GM10266 (cell line): ENCODE measurements at regions not wholly inside any gene's neighbourhood (a gene's known extent, or its start where the extent isn't known, plus 50 kb on each side); places are given as distances from the start of the nearest gene placed in this dataset.

Source experiments
- DNase-seq: peaks from one replicate; pipeline ENCODE4 v3.0.0; 2012; ENCODE audit errors: extremely low spot score
- TF ChIP-seq, protein P1 (sequence below): IDR thresholded peaks from 2 replicates; pipeline ENCODE4 v1.5.1; 2012; ENCODE audit warnings: mild to moderate bottlenecking, low read depth; ENCODE audit not compliant: control insufficient read depth, insufficient read depth; ENCODE audit errors: missing control alignments

DNA sequence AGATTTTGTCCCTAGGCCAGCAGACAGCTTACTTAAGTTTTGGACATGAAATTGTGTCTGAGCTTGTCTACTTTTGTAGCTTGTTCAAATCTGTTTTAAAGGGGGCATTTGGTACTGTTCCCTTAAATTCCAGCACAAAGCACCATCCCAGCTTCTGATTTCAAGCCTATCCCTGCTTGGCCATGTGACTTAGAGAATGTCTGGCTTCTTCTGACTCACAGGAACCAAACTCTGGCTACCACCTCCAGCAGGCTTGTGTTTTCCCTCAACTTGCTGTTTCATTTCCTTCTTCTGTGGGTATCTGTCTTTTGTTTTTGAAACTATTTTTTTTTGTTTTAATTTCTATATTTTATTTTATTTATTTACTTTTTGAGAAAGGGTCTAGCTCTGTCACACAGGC lies 97.9 kb upstream of the FZD8 start:
- no peak for DNase-seq
- TF ChIP-seq, protein P1, sequence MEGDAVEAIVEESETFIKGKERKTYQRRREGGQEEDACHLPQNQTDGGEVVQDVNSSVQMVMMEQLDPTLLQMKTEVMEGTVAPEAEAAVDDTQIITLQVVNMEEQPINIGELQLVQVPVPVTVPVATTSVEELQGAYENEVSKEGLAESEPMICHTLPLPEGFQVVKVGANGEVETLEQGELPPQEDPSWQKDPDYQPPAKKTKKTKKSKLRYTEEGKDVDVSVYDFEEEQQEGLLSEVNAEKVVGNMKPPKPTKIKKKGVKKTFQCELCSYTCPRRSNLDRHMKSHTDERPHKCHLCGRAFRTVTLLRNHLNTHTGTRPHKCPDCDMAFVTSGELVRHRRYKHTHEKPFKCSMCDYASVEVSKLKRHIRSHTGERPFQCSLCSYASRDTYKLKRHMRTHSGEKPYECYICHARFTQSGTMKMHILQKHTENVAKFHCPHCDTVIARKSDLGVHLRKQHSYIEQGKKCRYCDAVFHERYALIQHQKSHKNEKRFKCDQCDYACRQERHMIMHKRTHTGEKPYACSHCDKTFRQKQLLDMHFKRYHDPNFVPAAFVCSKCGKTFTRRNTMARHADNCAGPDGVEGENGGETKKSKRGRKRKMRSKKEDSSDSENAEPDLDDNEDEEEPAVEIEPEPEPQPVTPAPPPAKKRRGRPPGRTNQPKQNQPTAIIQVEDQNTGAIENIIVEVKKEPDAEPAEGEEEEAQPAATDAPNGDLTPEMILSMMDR = no peak

DNA sequence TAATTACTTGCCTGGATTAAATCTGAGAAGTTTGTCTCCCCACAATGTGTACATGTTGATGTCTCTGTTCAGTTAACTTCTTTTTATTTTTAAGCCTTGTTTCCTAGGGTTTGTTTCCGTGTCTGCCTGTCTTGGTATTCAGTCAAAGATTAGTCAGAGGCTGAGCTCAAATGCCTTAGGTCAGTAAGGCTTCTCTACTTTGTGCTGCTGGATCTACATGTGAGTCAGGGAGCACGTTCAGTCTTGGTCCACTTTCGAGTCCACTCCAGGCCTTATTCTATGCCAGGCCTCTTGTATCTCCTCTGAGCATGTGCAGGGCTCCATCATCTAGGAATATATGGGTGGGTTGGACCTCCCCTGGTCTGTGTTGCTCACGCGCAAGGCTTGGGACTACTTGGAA lies 93.3 kb upstream of the FZD8 start:
- TF ChIP-seq, protein P1 = no peak
- DNase-seq = no peak

DNA sequence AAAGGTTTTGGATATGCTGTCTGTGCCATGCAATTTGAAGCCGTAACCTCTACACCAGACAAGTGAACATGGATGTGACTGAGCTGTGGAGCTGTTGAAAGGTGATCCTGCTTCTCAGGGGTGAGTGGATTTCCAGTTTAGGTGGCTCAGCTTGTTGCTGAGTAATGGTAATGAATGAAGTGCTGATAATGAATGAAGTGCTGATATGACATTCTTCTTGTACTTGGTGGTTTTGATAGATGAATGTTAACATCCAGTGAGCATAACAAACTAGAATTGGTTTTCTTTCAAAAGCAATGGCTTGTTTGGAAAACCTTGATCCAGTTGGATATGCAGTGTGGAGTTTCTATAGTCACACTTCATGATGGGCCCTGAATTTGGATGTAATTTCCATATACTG lies 89.7 kb upstream of the FZD8 start:
- TF ChIP-seq, protein P1 = no peak
- no peak for DNase-seq

DNA sequence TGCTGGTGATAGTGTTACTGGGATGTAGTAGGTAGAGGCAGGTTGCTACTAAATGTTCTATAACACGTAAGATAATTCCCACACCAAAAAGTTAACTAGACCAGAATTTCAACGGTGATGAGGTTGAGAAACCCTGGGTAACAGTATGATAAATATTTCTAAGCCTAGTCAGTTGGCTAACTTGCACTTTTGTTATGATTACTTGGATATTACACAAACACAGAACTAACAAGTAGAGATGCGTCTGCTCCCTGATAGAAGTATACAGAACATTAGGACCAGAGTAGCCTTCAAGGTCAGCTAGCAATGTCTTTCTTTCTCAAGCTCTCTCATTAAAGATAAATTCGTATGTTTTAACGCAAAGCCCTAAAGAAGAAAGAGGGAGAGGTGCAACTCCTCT lies 86.2 kb upstream of the FZD8 start:
- no peak for DNase-seq
- TF ChIP-seq, protein P1 = no peak

DNA sequence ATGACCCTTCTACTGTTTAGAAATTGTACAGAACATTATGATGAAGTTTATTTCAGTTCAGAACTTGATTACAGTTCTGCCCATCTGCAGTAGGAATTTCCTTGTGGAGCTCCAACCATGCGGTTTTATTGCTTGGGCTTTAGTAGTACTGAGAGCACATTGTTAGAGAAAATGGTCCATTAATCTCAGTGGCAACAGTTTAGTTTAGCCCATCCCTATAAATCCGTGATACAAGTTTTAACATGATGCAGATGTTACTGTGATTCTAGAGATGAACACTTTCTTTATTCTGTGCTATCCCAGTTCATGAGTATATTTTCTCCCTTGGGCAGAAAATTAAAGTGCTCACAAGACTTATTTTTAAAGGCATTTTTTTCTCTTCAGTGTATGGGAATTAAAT lies 84.8 kb upstream of the FZD8 start:
- DNase-seq = no peak
- TF ChIP-seq, protein P1 = no peak

DNA sequence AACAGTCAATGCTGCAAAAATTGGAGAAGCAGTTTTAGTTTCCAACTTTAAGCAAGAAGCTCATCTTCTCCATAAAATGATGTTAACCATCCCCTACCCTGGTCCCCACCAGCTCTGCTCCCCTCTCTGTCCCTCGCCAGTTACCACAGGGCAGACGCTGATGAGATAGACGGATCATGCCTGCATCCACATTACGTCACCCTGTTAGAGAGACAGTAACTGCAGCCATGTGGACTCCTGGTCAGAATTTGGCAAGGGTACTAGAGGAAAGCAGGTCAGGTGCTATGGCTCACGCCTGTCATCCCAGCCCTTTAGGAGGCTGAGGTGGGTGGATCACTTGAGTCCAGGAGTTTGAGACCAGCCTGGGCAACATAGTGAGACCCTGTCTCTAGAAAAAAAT lies 81.9 kb upstream of the FZD8 start:
- no peak for DNase-seq
- TF ChIP-seq, protein P1 = no peak

DNA sequence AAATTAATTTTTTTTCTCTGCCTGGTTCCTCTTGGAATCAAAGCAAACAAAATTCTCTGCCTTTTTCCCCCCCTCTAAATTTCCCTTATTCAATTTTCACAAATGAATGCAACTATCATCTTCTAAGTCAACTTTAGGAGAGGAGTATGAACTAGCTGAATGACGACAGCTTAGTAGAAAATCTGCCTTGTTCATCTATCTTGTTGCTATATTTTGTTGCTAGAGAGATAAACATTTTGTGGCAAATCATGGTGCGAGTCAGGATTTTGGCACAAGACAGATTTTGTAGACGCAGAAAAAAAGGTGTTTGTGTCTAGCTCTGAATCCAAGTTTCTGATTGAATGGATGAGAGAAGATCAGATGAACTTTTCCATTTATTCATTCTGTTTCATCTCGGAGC lies 81.0 kb upstream of the FZD8 start:
- TF ChIP-seq, protein P1 = no peak
- no peak for DNase-seq

DNA sequence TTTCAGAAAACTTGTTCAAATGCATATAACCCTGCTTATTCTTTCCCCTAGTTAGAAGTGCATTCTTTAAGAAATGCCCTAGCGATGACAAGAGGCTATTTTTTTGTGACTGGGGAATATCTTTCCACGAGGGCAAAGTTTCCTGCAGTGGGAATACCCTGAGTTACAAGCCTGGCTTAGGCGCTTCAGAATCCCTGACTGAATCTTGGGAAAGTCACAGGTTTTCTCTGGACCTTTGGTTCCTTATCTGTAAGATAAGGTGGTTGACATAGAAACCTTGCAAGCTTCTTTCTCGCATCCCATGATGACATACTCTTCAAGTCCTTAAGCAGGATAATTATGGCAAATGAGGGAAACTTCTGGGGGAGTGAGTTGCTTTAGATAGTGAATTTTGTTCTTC lies 80.5 kb upstream of the FZD8 start:
- TF ChIP-seq, protein P1 = no peak
- no peak for DNase-seq
